ENCODE measurements at regions not wholly inside any gene's neighbourhood (a gene's known extent, or its start where the extent isn't known, plus 50 kb on each side); places are given as distances from the start of the nearest gene placed in this dataset.

- no peak for DNase-seq
Observed at GRCh38 chr5:2453781-2454180, 297.7 kb downstream of the IRX2 start.

DNA sequence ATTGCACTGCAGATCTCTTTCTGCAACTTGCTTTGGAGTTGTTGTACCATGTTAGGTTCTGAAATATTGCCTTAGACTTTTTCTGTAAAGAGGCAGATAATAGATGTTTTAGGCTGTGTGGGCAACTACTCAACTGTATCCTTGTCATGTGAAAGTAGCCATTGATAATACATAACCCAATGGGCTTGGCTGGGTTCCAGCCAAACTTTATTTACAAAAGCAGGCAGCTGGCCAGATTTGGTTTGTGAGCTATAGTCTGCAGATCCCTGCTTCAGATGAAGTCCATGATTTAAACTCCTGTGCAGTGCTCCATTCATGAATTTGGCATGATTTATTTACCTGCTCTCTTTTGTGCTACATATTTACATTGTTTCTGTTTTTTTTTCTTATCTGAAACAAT lies 300.4 kb downstream of the IRX2 start:
- no peak for DNase-seq

DNA sequence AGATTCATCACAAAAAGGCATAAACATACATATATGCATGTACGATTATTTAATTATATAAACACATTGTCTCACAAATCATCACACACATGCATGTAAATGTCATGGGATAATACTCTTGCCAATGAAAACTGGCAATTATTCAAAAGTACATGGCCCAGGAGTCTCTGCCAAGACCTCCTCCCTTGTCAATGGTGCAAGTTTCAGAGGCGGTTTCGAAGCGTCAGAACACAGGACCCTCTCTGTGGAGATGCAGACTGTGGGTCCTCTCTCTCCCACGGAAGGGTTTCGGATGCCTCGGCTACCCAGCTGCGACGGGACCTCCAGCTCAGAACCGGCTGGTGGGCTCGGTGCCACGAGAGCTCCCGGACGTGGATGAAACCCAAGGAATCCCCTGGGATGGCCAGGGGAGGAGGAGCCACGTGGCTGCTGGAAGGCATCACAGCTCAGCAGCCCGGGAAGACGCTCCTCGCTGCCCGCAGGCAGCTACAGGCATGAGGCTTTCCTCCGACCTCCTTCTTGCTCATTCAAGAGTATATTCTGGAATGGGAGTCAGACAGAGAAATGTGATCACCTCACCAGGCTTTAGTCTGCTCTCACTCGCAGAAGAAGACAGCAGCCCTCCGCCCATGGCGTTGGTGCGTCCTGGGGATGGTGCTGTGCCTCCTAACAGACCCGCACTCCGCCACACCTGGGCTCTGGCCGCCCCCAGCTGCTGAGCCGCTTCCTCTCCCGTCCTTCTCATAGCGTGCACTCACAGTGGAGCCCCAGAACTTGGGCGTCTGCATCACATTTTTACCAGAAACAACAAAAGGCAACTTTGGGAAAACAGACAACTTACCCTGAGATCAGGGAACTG lies 308.8 kb downstream of the IRX2 start:
- no peak for DNase-seq

GRCh38 chr5:2441495-2442180 lies 309.8 kb downstream of the IRX2 start:
- DNase-seq = no peak

GRCh38 chr5:2439608-2440007 lies 311.9 kb downstream of the IRX2 start:
- no peak for DNase-seq

GRCh38 chr5:2433086-2433485 lies 318.4 kb downstream of the IRX2 start:
- DNase-seq = no peak

DNA sequence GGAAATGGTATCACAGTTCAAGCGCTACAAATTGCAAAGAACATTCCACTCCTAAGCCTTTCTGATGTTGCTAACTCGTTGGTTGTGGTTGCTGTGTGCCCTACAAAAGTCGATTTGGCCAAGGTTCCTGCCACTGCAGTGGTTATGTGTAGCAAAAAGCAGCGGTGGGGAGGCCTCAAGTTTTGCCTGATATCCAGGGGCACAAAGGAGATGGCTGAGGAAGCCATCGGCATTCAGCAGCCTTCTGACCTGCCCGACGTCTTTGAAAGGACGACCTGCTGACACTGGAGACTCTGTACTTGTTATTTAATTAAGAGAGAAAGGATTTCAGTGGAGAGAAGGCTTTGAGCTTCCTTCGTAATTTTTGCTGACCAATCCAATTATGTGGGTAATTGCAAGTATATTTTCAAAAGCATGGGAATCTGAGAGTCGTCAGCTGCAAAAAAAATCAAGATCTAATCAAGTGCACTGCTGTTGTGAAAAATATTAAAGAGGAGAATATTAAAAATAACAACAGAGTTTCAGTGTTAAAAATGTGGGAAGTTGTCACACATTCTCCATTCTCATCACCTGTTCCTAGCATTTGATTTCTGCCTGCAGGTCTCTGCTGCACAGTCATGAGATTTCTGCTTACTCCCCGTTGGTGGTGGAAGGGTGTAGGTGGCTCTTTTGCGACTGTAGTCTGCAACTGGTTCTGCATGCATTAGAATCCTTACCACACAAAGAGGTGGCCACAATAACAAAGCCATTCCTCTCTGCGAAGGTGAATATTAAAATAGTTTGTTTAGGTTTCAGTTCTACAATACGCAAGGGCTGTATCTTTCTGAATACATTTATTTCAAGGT lies 319.2 kb downstream of the IRX2 start:
- DNase-seq = no peak

GRCh38 chr5:2430606-2431005 lies 320.9 kb downstream of the IRX2 start:
- DNase-seq = no peak

- DNase-seq = no peak
Observed at GRCh38 chr5:2427983-2428382, 323.5 kb downstream of the IRX2 start.

DNA sequence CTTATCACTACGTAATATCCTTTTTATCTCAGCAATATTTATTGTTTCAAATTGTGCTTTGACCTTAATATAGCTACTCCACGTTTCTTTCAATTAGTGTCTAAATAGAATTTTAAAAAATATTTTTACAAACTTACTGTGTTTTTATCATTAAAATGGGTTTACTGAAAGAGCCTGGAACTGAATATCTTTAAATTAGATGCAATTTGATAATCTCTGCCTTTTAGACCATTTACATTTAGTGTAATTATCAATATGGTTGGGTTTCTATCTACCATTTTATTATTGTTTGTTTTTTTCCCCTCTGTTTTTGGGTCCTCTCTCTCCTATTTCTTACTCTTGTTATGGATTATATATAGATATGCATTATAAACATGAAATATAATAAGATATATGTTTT lies 327.8 kb downstream of the IRX2 start:
- DNase-seq = no peak

- no peak for DNase-seq
Observed at GRCh38 chr5:2417301-2417700, 334.2 kb downstream of the IRX2 start.

DNA sequence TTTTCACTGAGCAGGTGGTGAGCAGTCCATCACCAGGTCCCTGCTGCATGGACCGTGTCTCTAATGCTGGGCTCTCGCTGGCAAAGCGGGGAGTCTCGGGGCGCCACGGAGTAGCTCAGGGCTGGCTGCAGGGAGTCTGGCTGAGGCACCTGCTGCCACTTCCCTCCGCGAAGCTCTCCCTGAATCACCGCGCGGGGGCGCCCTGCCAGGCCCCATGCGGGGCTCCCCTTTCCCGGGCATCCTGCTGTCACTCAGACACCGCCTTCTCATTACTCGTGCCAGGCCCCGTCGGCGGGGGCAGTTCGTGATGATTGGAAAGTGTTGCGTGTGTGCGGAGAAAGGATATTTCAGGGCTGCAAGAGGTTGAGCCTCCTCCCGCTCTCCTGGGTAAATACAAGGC lies 335.8 kb downstream of the IRX2 start:
- no peak for DNase-seq

- DNase-seq = no peak
Observed at GRCh38 chr5:2410451-2410850, 341.0 kb downstream of the IRX2 start.

- no peak for DNase-seq
Observed at GRCh38 chr5:2403296-2403695, 348.2 kb downstream of the IRX2 start.

DNA sequence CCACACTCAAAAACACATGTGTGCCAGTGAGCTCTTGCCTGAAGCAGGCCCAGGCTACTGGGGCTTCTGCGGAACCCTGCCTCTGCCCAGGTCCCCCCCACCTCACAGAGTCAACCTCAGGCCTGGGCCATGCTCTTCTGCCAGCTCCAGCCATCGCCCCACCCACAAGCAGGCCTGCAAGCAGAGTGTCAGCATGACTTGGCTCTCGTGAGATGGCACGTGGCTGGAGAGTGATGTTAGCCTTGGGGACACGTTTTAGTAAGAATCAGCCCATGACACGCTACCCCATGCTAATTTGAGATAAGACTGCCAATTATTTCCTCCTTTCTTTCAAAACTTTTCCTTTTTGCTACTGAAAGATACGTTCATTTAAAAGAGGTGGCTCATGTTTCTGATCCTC lies 351.7 kb downstream of the IRX2 start:
- no peak for DNase-seq

DNA sequence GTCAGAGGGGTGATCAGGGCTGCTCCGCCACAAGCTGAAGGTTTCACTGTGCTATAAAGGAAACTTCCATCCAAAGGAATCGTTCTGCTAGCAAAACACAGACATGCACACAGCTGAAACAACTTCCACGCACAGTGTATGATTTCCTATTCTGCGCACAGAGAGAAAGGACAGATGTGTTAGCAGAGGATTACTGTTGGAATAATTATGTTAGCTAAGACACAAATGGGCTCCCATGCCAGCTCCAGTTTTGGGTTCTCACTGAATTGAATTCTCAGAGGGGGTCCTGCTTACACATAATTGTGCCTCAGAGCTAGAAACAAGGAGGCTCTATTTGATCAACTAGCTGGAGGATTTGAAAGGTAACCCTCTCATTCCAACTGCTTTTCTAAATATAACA lies 352.4 kb downstream of the IRX2 start:
- DNase-seq = no peak

DNA sequence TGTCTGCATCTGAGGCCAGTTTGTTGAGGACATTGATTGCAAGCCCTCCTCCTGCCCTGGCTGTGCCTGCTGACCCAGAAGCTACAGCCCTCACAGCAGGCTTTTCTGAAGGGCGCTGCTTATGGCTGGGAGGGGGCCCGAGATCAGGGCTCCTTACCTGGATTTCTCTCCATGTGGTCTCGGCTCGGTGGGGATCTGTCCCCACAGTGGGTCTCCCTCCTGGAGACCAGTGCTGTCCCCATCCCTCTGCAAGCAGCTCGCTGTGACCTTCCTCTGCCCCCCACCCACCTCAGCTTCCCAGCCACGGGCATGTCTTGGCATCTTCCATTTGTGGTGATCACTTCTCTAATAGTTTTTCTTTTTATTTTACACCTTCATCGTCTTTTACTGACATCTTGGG lies 357.9 kb downstream of the IRX2 start:
- no peak for DNase-seq

DNA sequence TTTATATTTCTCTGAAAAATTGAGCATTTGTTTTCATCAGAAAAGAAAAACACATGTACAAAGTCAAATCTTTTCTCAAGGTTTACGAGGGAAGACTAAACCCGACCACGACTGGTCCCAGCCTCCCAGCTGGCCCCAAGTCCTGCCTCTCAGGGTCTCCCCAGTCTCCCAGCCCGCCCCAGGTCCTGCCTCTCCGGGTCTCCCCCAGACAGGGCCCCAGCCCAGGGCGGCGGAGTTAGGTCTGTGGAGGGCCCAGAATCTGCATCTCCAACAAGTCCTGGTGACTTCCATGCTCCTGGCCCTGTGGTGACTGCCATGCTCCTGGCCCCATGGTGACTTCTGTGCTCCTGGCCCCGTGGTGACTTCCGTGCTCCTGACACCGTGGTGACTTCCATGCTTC lies 359.9 kb downstream of the IRX2 start:
- no peak for DNase-seq

- DNase-seq = no peak
Observed at GRCh38 chr5:2391021-2391420, 360.5 kb downstream of the IRX2 start.

DNA sequence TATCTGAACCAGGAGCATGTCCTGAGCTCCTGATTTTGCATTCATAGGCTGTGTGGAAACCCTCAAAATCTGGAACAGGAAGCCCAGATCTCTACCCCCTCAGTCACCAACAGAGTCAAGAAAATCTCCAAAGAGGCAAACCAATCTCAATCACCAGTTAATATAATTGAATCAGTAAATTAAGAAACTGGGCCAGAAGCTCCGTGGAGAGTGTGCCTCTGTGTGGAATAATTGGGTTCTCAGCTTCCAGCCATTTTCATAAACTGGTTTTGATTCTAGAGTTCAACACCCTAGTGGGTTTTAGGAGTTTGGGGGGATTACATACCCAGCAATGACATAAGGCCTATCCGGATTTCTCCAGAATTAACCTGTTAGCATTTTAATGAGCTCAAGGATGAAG lies 362.9 kb downstream of the IRX2 start:
- DNase-seq = no peak

GRCh38 chr5:2387634-2388325 lies 363.7 kb downstream of the IRX2 start:
- DNase-seq = no peak

DNA sequence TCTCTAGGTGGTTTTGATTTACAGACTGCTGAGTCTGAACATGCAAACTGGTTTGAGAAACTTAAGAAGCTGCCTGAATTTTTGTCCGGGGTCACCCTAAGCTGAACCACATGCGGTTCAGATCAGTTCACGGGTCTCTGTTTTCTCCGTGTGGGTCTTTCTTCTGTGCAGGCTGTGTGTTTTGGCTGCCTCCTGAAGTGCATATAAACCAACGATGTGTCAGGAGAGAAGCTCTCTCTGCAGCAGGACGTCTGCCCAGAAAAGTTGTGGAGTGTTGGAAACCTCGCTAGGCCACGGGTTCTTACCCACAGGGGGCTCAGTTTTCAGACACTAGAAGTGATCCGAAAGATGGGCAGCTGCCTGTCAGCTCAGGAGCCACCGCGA lies 364.2 kb downstream of the IRX2 start:
- no peak for DNase-seq

Data from anterior cingulate cortex (tissue), 58 donors.